GM20000 (cell line): ENCODE measurements at regions not wholly inside any gene's neighbourhood (a gene's known extent, or its start where the extent isn't known, plus 50 kb on each side); places are given as distances from the start of the nearest gene placed in this dataset.
"Not testable (repeated sequence)": the region's sequence is repeated elsewhere in the genome, so short reads cannot be mapped to it uniquely, and the experiment has no call there.

ENCODE experiments used
- DNase-seq: peaks from one replicate; pipeline ENCODE4 v3.0.0; 2012; ENCODE audit warnings: low spot score
- CTCF ChIP-seq: IDR thresholded peaks from 2 replicates; pipeline ENCODE4 v1.5.1; 2012; ENCODE audit warnings: mild to moderate bottlenecking, control low read depth; ENCODE audit errors: extremely low read depth, missing control alignments

GRCh38 chr2:236350426-236350825 is 86.2 kb upstream of the ASB18 start:
- DNase-seq: no peak

GRCh38 chr2:236351966-236352525 is 87.8 kb upstream of the ASB18 start:
- DNase-seq: no peak
- TF ChIP-seq CTCF: no peak

More at GRCh38 chr2:236350426-236350825, 86.2 kb upstream of the ASB18 start:
- no peak for TF ChIP-seq CTCF

GRCh38 chr2:236352761-236353593 is 88.8 kb upstream of the ASB18 start:
- DNase-seq: peak; percentile 60
- peak; percentile 36 for TF ChIP-seq CTCF

- no peak for DNase-seq
- no peak for TF ChIP-seq CTCF
Observed at GRCh38 chr2:236353594-236353942, 89.4 kb upstream of the ASB18 start.

GRCh38 chr2:236354056-236354940 is 90.1 kb upstream of the ASB18 start:
- TF ChIP-seq CTCF: no peak
- no peak for DNase-seq

- DNase-seq: no peak
- TF ChIP-seq CTCF: no peak
Observed at GRCh38 chr2:236354973-236355595, 90.9 kb upstream of the ASB18 start.

- no peak for TF ChIP-seq CTCF
- DNase-seq: no peak
Observed at GRCh38 chr2:236355911-236356310, 91.7 kb upstream of the ASB18 start.

- DNase-seq: not testable (repeated sequence)
Observed at GRCh38 chr2:236356321-236356720, 92.1 kb upstream of the ASB18 start.

- not testable (repeated sequence) for DNase-seq
Observed at GRCh38 chr2:236358482-236358881, 94.3 kb upstream of the ASB18 start.
